H9 (cell line): ENCODE measurements at regions not wholly inside any gene's neighbourhood (a gene's known extent, or its start where the extent isn't known, plus 50 kb on each side); places are given as distances from the start of the nearest gene placed in this dataset.

ENCODE experiments used
- DNase-seq: peaks from one replicate; pipeline ENCODE4 v3.0.0-alpha.2; 2017
- H2AFZ ChIP-seq: one replicate; pipeline ENCODE4 v1.6.1; 2013; ENCODE audit warnings: mild to moderate bottlenecking, low read length, control low read depth, moderate library complexity
- H2AK5ac ChIP-seq: 2 replicates; pipeline ENCODE4 v1.6.1; 2013; ENCODE audit warnings: low read length, control low read depth, mixed read lengths; ENCODE audit not compliant: insufficient read length
- H2BK120ac ChIP-seq: one replicate; pipeline ENCODE4 v1.6.1; 2013; ENCODE audit warnings: low read depth, mild to moderate bottlenecking, low read length, control low read depth, inconsistent platforms; ENCODE audit not compliant: poor library complexity, severe bottlenecking
- H2BK12ac ChIP-seq: 2 replicates; pipeline ENCODE4 v1.6.1; 2013; ENCODE audit warnings: low read length, control low read depth, mixed read lengths, low read depth; ENCODE audit not compliant: insufficient read length
- H2BK15ac ChIP-seq: 2 replicates; pipeline ENCODE4 v1.6.1; 2013; ENCODE audit warnings: low read depth, low read length, control low read depth
- H2BK20ac ChIP-seq: one replicate; pipeline ENCODE4 v1.6.1; 2013; ENCODE audit warnings: low read depth, mild to moderate bottlenecking, low read length, control low read depth, inconsistent platforms; ENCODE audit not compliant: poor library complexity, severe bottlenecking
- H2BK5ac ChIP-seq: 2 replicates; pipeline ENCODE4 v1.6.1; 2013; ENCODE audit warnings: low read length, control low read depth, mixed read lengths; ENCODE audit not compliant: insufficient read length
- H3K14ac ChIP-seq: 2 replicates; pipeline ENCODE4 v1.6.1; 2013; ENCODE audit warnings: low read length, control low read depth; ENCODE audit not compliant: insufficient read depth
- H3K18ac ChIP-seq: 2 replicates; pipeline ENCODE4 v1.6.1; 2013; ENCODE audit warnings: low read depth, mild to moderate bottlenecking, mixed read lengths, low read length, control low read depth; ENCODE audit not compliant: insufficient read length
- H3K23ac ChIP-seq: 2 replicates; pipeline ENCODE4 v1.6.1; 2013; ENCODE audit warnings: low read length, control low read depth, mixed read lengths, low read depth; ENCODE audit not compliant: insufficient read length
- H3K23me2 ChIP-seq: 2 replicates; pipeline ENCODE4 v1.6.1; 2013; ENCODE audit warnings: low read depth, mild to moderate bottlenecking, mixed read lengths, low read length, control low read depth; ENCODE audit not compliant: insufficient read length, poor library complexity, severe bottlenecking
- H3K27ac ChIP-seq: 2 replicates; pipeline ENCODE4 v1.5.1; 2013; ENCODE audit warnings: low read length, control low read depth, mixed read lengths, low read depth; ENCODE audit not compliant: insufficient read length
- H3K27me3 ChIP-seq: 2 replicates; pipeline ENCODE4 v1.6.1; 2013; ENCODE audit warnings: low read length, control low read depth, inconsistent platforms; ENCODE audit not compliant: insufficient read depth
- H3K4ac ChIP-seq: 2 replicates; pipeline ENCODE4 v1.6.1; 2013; ENCODE audit warnings: low read depth, mild to moderate bottlenecking, control low read depth, inconsistent platforms, low read length, moderate library complexity
- H3K4me1 ChIP-seq: 2 replicates; pipeline ENCODE4 v1.6.1; 2013; ENCODE audit warnings: low read length, control low read depth, inconsistent platforms; ENCODE audit not compliant: insufficient read depth
- H3K4me2 ChIP-seq: 2 replicates; pipeline ENCODE4 v1.6.1; 2013; ENCODE audit warnings: low read length, control low read depth, mixed read lengths; ENCODE audit not compliant: insufficient read length, insufficient read depth
- H3K56ac ChIP-seq: 2 replicates; pipeline ENCODE4 v1.6.1; 2013; ENCODE audit warnings: low read depth, mild to moderate bottlenecking, mixed read lengths, low read length, control low read depth; ENCODE audit not compliant: insufficient read length
- H3K79me1 ChIP-seq: 2 replicates; pipeline ENCODE4 v1.6.1; 2013; ENCODE audit warnings: low read depth, mild to moderate bottlenecking, moderate library complexity, low read length, control low read depth, inconsistent platforms; ENCODE audit not compliant: insufficient read depth, poor library complexity, severe bottlenecking
- H3K79me2 ChIP-seq: 2 replicates; pipeline ENCODE4 v1.6.1; 2013; ENCODE audit warnings: low read length, control low read depth, inconsistent platforms; ENCODE audit not compliant: insufficient read depth
- H3K9ac ChIP-seq: 2 replicates; pipeline ENCODE4 v1.6.1; 2013; ENCODE audit warnings: low read length, control low read depth, mixed read lengths; ENCODE audit not compliant: insufficient read length; ENCODE audit errors: extremely low read depth
- H3K9me3 ChIP-seq: one replicate; pipeline ENCODE4 v1.6.1; 2013; ENCODE audit warnings: low read depth, low read length, inconsistent platforms; ENCODE audit not compliant: control insufficient read depth
- H3T11ph ChIP-seq: one replicate; pipeline ENCODE4 v1.6.1; 2013; ENCODE audit warnings: mild to moderate bottlenecking, low read length, control low read depth, inconsistent platforms
- H4K20me1 ChIP-seq: one replicate; pipeline ENCODE4 v1.6.1; 2013; ENCODE audit not compliant: control insufficient read depth, insufficient read length, insufficient read depth
- H4K5ac ChIP-seq: 2 replicates; pipeline ENCODE4 v1.6.1; 2013; ENCODE audit warnings: low read depth, mild to moderate bottlenecking, mixed read lengths, low read length, control low read depth; ENCODE audit not compliant: insufficient read length
- H4K8ac ChIP-seq: replicated peaks from 2 replicates; pipeline ENCODE4 v1.6.1; 2013; ENCODE audit warnings: low read length, control low read depth, mixed read lengths, low read depth; ENCODE audit not compliant: insufficient read length
- H4K91ac ChIP-seq: 2 replicates; pipeline ENCODE4 v1.6.1; 2013; ENCODE audit warnings: low read depth, mild to moderate bottlenecking, moderate library complexity, mixed read lengths, low read length, control low read depth; ENCODE audit not compliant: insufficient read length
- H3K27ac Mint-ChIP-seq, 3 experiments: 2 replicates in 2 of 3; 3 replicates in 1 of 3; pipeline ENCODE4 v1.8.0; 2020 to 2021; ENCODE audit warnings: mixed read lengths in 3 of 3, mild to moderate bottlenecking in 1 of 3, moderate library complexity in 1 of 3
- H3K27me3 Mint-ChIP-seq: 2 replicates; pipeline ENCODE4 v1.8.0; 2021; ENCODE audit warnings: low read depth, mild to moderate bottlenecking, moderate library complexity, mixed read lengths
- H3K36me3 Mint-ChIP-seq, 3 experiments: 2 replicates in 2 of 3; 3 replicates in 1 of 3; pipeline ENCODE4 v1.8.0; 2020 to 2021; ENCODE audit warnings: low read depth in 3 of 3, mixed read lengths in 3 of 3; ENCODE audit not compliant: insufficient read depth in 1 of 3
- H3K4me1 Mint-ChIP-seq, 2 experiments: 2 replicates each; pipeline ENCODE4 v1.8.0; 2020; ENCODE audit warnings: mixed read lengths in 2 of 2
- H3K4me3 Mint-ChIP-seq, 2 experiments: 2 replicates in 1 of 2; 3 replicates in 1 of 2; pipeline ENCODE4 v1.8.0; 2020 to 2021; ENCODE audit warnings: mild to moderate bottlenecking in 2 of 2, mixed read lengths in 2 of 2, moderate library complexity in 1 of 2
- H3K9me3 Mint-ChIP-seq, 2 experiments: 2 replicates in 1 of 2; 3 replicates in 1 of 2; pipeline ENCODE4 v1.8.0; 2020; ENCODE audit warnings: mild to moderate bottlenecking in 2 of 2, mixed read lengths in 2 of 2, moderate library complexity in 1 of 2
- CTCF ChIP-seq: fragments of 200-600 bp; sonication (generic); conservative IDR thresholded peaks from 3 replicates; pipeline ENCODE4 v1.8.0; 2021; ENCODE audit warnings: antibody characterized with exemption, mild to moderate bottlenecking
- WGBS: extraction: QIAGEN DNeasy Blood & Tissue Kit; methylation state at CpG from one replicate; pipeline ENCODE4 v1.1.7; 2013; ENCODE audit warnings: missing lambda C conversion rate, low lambda C conversion rate, mixed read lengths; ENCODE audit not compliant: insufficient read length; ENCODE audit errors: extremely low coverage; 5-methylcytosine and 5-hydroxymethylcytosine counted together

DNA sequence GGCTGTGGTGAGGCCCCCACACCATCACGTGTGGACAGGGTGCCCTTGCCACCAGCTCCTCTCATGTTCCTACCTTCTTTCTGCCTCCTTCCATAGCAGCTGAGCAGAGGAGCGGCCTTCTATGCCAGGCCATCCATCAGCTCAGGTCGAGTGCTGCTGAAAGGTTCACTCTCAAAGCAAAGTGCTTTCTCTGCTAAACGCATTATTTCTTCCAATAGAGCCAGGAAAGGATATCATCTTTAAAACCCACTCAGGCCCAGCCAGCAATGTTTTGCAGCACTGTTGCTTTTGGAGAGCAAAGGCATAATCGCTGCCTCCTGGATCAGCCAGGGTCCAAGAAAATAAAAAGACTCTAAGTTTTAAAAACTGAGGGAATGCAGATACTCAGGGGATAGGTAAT lies 54.9 kb upstream of the GPRC5B start:
- Histone ChIP-seq H2AFZ (no peak overlapping the region), H3K27ac (no peak overlapping the region)

More for the DNA sequence above, 54.9 kb upstream of the GPRC5B start:
- H3K4ac ChIP-seq = no peak overlapping the region
- H3K4me2 ChIP-seq = no peak overlapping the region
- no peak overlapping the region for H2BK5ac ChIP-seq
- no peak overlapping the region for H2AK5ac ChIP-seq
- no peaks in the 10 kb centered on the region for H3K9me3 ChIP-seq
- no peak for DNase-seq
- no peaks in the 10 kb centered on the region for H3K23me2 ChIP-seq
- H3K4me1 Mint-ChIP-seq = no peaks in the 10 kb centered on the region
- no peak overlapping the region for H2BK15ac ChIP-seq
- H3K4me3 Mint-ChIP-seq = no peak overlapping the region
- WGBS = no CpG with 5 or more reads among the region's 5 CpGs
- H3K9ac ChIP-seq = no peak overlapping the region
- no peaks in the 10 kb centered on the region for H3K27me3 ChIP-seq
- H4K5ac ChIP-seq = no peak overlapping the region
- H2BK120ac ChIP-seq = no peak overlapping the region
- no peak overlapping the region for H4K91ac ChIP-seq
- H3K4me1 ChIP-seq = no peaks in the 10 kb centered on the region
- no peak overlapping the region for H3K56ac ChIP-seq
- no peaks in the 10 kb centered on the region for H3K27me3 Mint-ChIP-seq
- H3T11ph ChIP-seq = no peak overlapping the region
- H3K18ac ChIP-seq = no peak overlapping the region
- no peak for TF ChIP-seq CTCF
- no peak overlapping the region for H4K8ac ChIP-seq
- no peak overlapping the region for H3K27ac Mint-ChIP-seq
- no peaks in the 10 kb centered on the region for H3K79me2 ChIP-seq
- H3K79me1 ChIP-seq = no peaks in the 10 kb centered on the region
- H3K23ac ChIP-seq = no peak overlapping the region
- no peak overlapping the region for H3K14ac ChIP-seq
- H3K9me3 Mint-ChIP-seq = no peaks in the 10 kb centered on the region
- no peaks in the 10 kb centered on the region for H3K36me3 Mint-ChIP-seq
- no peak overlapping the region for H2BK12ac ChIP-seq
- no peaks in the 10 kb centered on the region for H4K20me1 ChIP-seq
- no peak overlapping the region for H2BK20ac ChIP-seq
